ENCODE measurements at regions not wholly inside any gene's neighbourhood (a gene's known extent, or its start where the extent isn't known, plus 50 kb on each side); places are given as distances from the start of the nearest gene placed in this dataset.
"Not testable (repeated sequence)": the region's sequence is repeated elsewhere in the genome, so short reads cannot be mapped to it uniquely, and the experiment has no call there.

GRCh38 chr15:70242951-70243685, 145.4 kb upstream of the TLE3 start:
- DNase-seq: no peak

- DNase-seq: no peak
Observed at GRCh38 chr15:70241561-70242320, 144.0 kb upstream of the TLE3 start.

GRCh38 chr15:70240820-70241430, 143.2 kb upstream of the TLE3 start:
- no peak for DNase-seq

- no peak for DNase-seq
Observed at GRCh38 chr15:70240082-70240481, 142.4 kb upstream of the TLE3 start.

GRCh38 chr15:70238917-70239316, 141.2 kb upstream of the TLE3 start:
- no peak for DNase-seq

- DNase-seq: no peak
Observed at GRCh38 chr15:70237626-70238025, 139.9 kb upstream of the TLE3 start.

- DNase-seq: peak; percentile 15
Observed at GRCh38 chr15:70236341-70237086, 138.8 kb upstream of the TLE3 start.

- DNase-seq: no peak
Observed at GRCh38 chr15:70235347-70235746, 137.6 kb upstream of the TLE3 start.

GRCh38 chr15:70234256-70234905, 136.7 kb upstream of the TLE3 start:
- DNase-seq: no peak

GRCh38 chr15:70231484-70231883, 133.8 kb upstream of the TLE3 start:
- no peak for DNase-seq

GRCh38 chr15:70227918-70228317, 130.2 kb upstream of the TLE3 start:
- DNase-seq: not testable (repeated sequence)

GRCh38 chr15:70227147-70227546, 129.4 kb upstream of the TLE3 start:
- DNase-seq: no peak

- DNase-seq: no peak
Observed at GRCh38 chr15:70226337-70226980, 128.7 kb upstream of the TLE3 start.

- no peak for DNase-seq
Observed at GRCh38 chr15:70225416-70225815, 127.7 kb upstream of the TLE3 start.

GRCh38 chr15:70222606-70223005, 124.9 kb upstream of the TLE3 start:
- peak; percentile 13 for DNase-seq

GRCh38 chr15:70220490-70221096, 122.9 kb upstream of the TLE3 start:
- DNase-seq: no peak

GRCh38 chr15:70219966-70220365, 122.2 kb upstream of the TLE3 start:
- no peak for DNase-seq

- no peak for DNase-seq
Observed at GRCh38 chr15:70219256-70219895, 121.7 kb upstream of the TLE3 start.

- no peak for DNase-seq
Observed at GRCh38 chr15:70217226-70218160, 119.8 kb upstream of the TLE3 start.

GRCh38 chr15:70215951-70216350, 118.2 kb upstream of the TLE3 start:
- DNase-seq: no peak
